Endothelial cell of umbilical vein (primary cell): ENCODE measurements at regions not wholly inside any gene's neighbourhood (a gene's known extent, or its start where the extent isn't known, plus 50 kb on each side); places are given as distances from the start of the nearest gene placed in this dataset.

Experiments
- BruUV-seq: library from RNA; stranded (reverse); fragments of 400-500 nt; replicated peaks from 2 replicates; lab custom pipeline; 2021; lab: Mats Ljungman, UMichigan
- CTCF ChIA-PET: fragments of 300-600, 350-600 bp; sonication (Branson Sonifier 250); formaldehyde crosslinking; loops from one replicate; lab custom pipeline; 2021; ENCODE audit warnings: antibody characterized with exemption, inconsistent platforms; lab: Charles Lee
- POLR2A ChIA-PET: fragments of 300-600, 350-600 bp; sonication (Branson Sonifier 250); formaldehyde crosslinking; loops from one replicate; lab custom pipeline; 2021; ENCODE audit warnings: antibody characterized with exemption, inconsistent platforms; lab: Charles Lee
- DNase-seq: peaks from one replicate; pipeline ENCODE4 v3.0.0-alpha.2; 2011; ENCODE audit warnings: low read depth, low spot score
- FAIRE-seq: peaks from 2 replicates; lab custom pipeline; 2011; peaks lifted over from hg19 to GRCh38; lab: Jason Lieb, UNC
- H2AFZ ChIP-seq: 2 replicates; pipeline ENCODE4 v1.6.0; 2012; ENCODE audit warnings: low read depth, low read length, control low read depth, inconsistent platforms
- H3K27ac ChIP-seq: 2 replicates; pipeline ENCODE4 v1.5.1; 2011; ENCODE audit warnings: low read depth, mild to moderate bottlenecking, control low read depth, low read length, moderate library complexity; ENCODE audit not compliant: insufficient read depth
- H3K27me3 ChIP-seq, 2 experiments: 2 replicates each; pipeline versions ENCODE4 v1.6.0 to v1.6.1; 2011; ENCODE audit warnings: low read length in 2 of 2, mixed read lengths in 1 of 2; ENCODE audit not compliant: control insufficient read depth in 2 of 2, insufficient read depth in 2 of 2
- H3K36me3 ChIP-seq, 2 experiments: 2 replicates in 1 of 2; 3 replicates in 1 of 2; pipeline ENCODE4 v1.5.1; 2011; ENCODE audit warnings: low read length in 2 of 2, mild to moderate bottlenecking in 1 of 2, moderate library complexity in 1 of 2; ENCODE audit not compliant: control insufficient read depth in 2 of 2, insufficient read depth in 2 of 2; ENCODE audit errors: extremely low read depth in 1 of 2
- H3K4me1 ChIP-seq: 3 replicates; pipeline ENCODE4 v1.5.1; 2011; ENCODE audit warnings: mild to moderate bottlenecking, low read length; ENCODE audit not compliant: control insufficient read depth, insufficient read depth; ENCODE audit errors: extremely low read depth
- H3K4me2 ChIP-seq: 2 replicates; pipeline ENCODE4 v1.6.1; 2011; ENCODE audit warnings: low read length, control low read depth, mixed read lengths; ENCODE audit not compliant: insufficient read depth
- H3K4me3 ChIP-seq, 3 experiments: fragments of 200-600 bp in 1 of 3; sonication (generic), shearing (Covaris generic) in 1 of 3; replicated peaks in 1 of 3; 2 replicates each; pipeline ENCODE4 v1.5.1; 2011 to 2016; ENCODE audit warnings: control low read depth in 3 of 3, low read length in 3 of 3, mild to moderate bottlenecking in 2 of 3, inconsistent platforms in 1 of 3, low read depth in 1 of 3, moderate library complexity in 1 of 3; ENCODE audit not compliant: insufficient read depth in 1 of 3
- H3K79me2 ChIP-seq: 2 replicates; pipeline ENCODE4 v1.6.0; 2012; ENCODE audit warnings: low read length, inconsistent platforms; ENCODE audit not compliant: control insufficient read depth, insufficient read depth
- H3K9ac ChIP-seq: replicated peaks from 2 replicates; pipeline ENCODE3; 2011; ENCODE audit warnings: low read length, control low read depth; ENCODE audit not compliant: insufficient read depth; ENCODE audit errors: extremely low read depth
- H3K9me1 ChIP-seq: replicated peaks from 3 replicates; pipeline ENCODE4 v1.6.0; 2011; ENCODE audit warnings: mild to moderate bottlenecking, low read length; ENCODE audit not compliant: control insufficient read depth, insufficient read depth; ENCODE audit errors: extremely low read depth
- H3K9me3 ChIP-seq: replicated peaks from 2 replicates; pipeline ENCODE4 v1.5.1; 2012; ENCODE audit warnings: low read length, inconsistent platforms; ENCODE audit not compliant: control insufficient read depth, insufficient read depth
- H4K20me1 ChIP-seq: replicated peaks from 2 replicates; pipeline ENCODE3; 2011; ENCODE audit warnings: mild to moderate bottlenecking, low read length; ENCODE audit not compliant: control insufficient read depth, insufficient read depth; ENCODE audit errors: extremely low read depth
- EZH2 ChIP-seq: IDR thresholded peaks from 2 replicates; pipeline ENCODE4 v1.6.1; 2012; ENCODE audit warnings: borderline replicate concordance, low read depth, mild to moderate bottlenecking, moderate library complexity, low read length, inconsistent platforms; ENCODE audit not compliant: severe bottlenecking
- FOS ChIP-seq: IDR thresholded peaks from 2 replicates; pipeline ENCODE4 v1.6.1; 2011; ENCODE audit warnings: mild to moderate bottlenecking, low read length, moderate library complexity, borderline replicate concordance; ENCODE audit not compliant: insufficient read depth
- GATA2 ChIP-seq: IDR thresholded peaks from 2 replicates; pipeline ENCODE4 v1.7.0; 2011; ENCODE audit warnings: low read depth, mild to moderate bottlenecking, moderate library complexity, mixed read lengths, low read length; ENCODE audit not compliant: insufficient read length, insufficient read depth
- JUN ChIP-seq: IDR thresholded peaks from 2 replicates; pipeline ENCODE4 v1.6.1; 2011; ENCODE audit warnings: borderline replicate concordance, low read depth; ENCODE audit not compliant: insufficient read length, insufficient read depth
- MYC ChIP-seq: IDR thresholded peaks from one replicate; pipeline ENCODE4 v1.6.1; 2011; ENCODE audit warnings: mild to moderate bottlenecking, low read depth, low read length
- POLR2A ChIP-seq: IDR thresholded peaks from 2 replicates; pipeline ENCODE4 v1.6.1; 2012; ENCODE audit warnings: low read depth, mild to moderate bottlenecking, control low read depth, low read length
- POLR2AphosphoS5 ChIP-seq: IDR thresholded peaks from 2 replicates; pipeline ENCODE4 v1.6.1; 2012; ENCODE audit warnings: low read depth, mild to moderate bottlenecking, control low read depth, low read length, moderate library complexity; ENCODE audit not compliant: insufficient read depth
- dilution Hi-C: fragments of 300-500 bp; cut with MboI; formaldehyde crosslinking; loops from one replicate; pipeline ENCODE4 v1.15.0; 2019; ENCODE audit warnings: low sequenced_read_pairs; ENCODE audit not compliant: extremely low pct_ligation_motif_present
- intact Hi-C: fragments of 100-400 bp; cut with micrococcal nuclease; formaldehyde crosslinking; loops from one replicate; pipeline ENCODE4 v1.10.0; 2022
- TF ChIP-seq, protein P1 (sequence below): IDR thresholded peaks from 2 replicates; pipeline ENCODE4 v1.6.1; 2011; ENCODE audit not compliant: insufficient read depth, insufficient read length
- TF ChIP-seq, protein P2 (sequence below), 2 donors: IDR thresholded peaks; 1 replicate in 1 of 2; 2 replicates in 1 of 2; pipeline ENCODE4 v1.5.1; 2011; ENCODE audit warnings: low read length in 2 of 2, mild to moderate bottlenecking in 2 of 2, moderate library complexity in 2 of 2, control low read depth in 1 of 2, inconsistent platforms in 1 of 2, low read depth in 1 of 2; ENCODE audit not compliant: insufficient read depth in 1 of 2; ENCODE audit errors: extremely low read depth in 1 of 2

DNA sequence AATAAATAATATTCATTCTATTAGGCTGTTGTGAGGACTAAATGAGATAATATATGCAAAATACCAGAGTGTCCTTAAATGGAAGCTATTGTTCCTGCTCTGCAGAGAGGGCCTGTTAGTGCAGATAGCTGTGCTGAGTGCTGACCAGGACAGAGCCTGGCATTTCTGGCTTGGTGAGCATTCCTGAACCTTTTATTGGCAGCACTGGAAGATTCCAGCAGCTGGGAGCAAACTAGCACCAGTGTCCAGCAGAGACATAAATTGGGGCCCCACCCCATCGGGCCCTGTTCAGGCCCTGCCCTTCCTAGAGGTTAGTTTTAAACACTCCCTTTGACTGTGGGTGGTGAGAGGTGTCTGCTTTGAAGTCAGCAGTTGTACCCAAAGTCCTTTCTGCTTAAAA is 85.9 kb upstream of the GADD45A start:
- Histone ChIP-seq H3K9ac (no peak overlapping the region), H3K4me1 (no peaks in the 10 kb centered on the region), H3K36me3 (no peaks in the 10 kb centered on the region), H3K4me2 (no peak overlapping the region), H3K27ac (no peak overlapping the region), H3K79me2 (no peaks in the 10 kb centered on the region), H3K27me3 (no peaks in the 10 kb centered on the region), H2AFZ (no peak overlapping the region), H3K9me3 (no peaks in the 10 kb centered on the region), H3K4me3 (no peak overlapping the region), H3K9me1 (no peaks in the 10 kb centered on the region), H4K20me1 (no peaks in the 10 kb centered on the region)
- no peak for FAIRE-seq
- no peak for DNase-seq
- dilution Hi-C loops (no loop called here), intact Hi-C loops (no loop called here)
- ChIA-PET CTCF (interaction anchor here (1.1 to 1.4 kb wide), 2 partner anchors 19 to 37 kb away, joined by 3 to 4 read pairs; no protein-coding TSS in a partner anchor), POLR2A (no interaction called here)
- TF ChIP-seq JUN = no peak
- TF ChIP-seq EZH2 = no peak
- no peak for TF ChIP-seq FOS
- TF ChIP-seq POLR2A = no peak
- TF ChIP-seq MYC = no peak
- TF ChIP-seq, protein P1, sequence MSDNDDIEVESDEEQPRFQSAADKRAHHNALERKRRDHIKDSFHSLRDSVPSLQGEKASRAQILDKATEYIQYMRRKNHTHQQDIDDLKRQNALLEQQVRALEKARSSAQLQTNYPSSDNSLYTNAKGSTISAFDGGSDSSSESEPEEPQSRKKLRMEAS = no peak
- no peak for TF ChIP-seq GATA2
- no peak for TF ChIP-seq POLR2AphosphoS5
- TF ChIP-seq, protein P2, sequence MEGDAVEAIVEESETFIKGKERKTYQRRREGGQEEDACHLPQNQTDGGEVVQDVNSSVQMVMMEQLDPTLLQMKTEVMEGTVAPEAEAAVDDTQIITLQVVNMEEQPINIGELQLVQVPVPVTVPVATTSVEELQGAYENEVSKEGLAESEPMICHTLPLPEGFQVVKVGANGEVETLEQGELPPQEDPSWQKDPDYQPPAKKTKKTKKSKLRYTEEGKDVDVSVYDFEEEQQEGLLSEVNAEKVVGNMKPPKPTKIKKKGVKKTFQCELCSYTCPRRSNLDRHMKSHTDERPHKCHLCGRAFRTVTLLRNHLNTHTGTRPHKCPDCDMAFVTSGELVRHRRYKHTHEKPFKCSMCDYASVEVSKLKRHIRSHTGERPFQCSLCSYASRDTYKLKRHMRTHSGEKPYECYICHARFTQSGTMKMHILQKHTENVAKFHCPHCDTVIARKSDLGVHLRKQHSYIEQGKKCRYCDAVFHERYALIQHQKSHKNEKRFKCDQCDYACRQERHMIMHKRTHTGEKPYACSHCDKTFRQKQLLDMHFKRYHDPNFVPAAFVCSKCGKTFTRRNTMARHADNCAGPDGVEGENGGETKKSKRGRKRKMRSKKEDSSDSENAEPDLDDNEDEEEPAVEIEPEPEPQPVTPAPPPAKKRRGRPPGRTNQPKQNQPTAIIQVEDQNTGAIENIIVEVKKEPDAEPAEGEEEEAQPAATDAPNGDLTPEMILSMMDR (IDR thresholded peaks at IDR 0.05; ENCODE audit: extremely low read depth in 1 of 2, insufficient read depth in 1 of 2, low read depth in 1 of 2, low read length in 2 of 2) = no peak
- BruUV-seq = no TSS peak
